ENCODE measurements at regions not wholly inside any gene's neighbourhood (a gene's known extent, or its start where the extent isn't known, plus 50 kb on each side); places are given as distances from the start of the nearest gene placed in this dataset.

DNA sequence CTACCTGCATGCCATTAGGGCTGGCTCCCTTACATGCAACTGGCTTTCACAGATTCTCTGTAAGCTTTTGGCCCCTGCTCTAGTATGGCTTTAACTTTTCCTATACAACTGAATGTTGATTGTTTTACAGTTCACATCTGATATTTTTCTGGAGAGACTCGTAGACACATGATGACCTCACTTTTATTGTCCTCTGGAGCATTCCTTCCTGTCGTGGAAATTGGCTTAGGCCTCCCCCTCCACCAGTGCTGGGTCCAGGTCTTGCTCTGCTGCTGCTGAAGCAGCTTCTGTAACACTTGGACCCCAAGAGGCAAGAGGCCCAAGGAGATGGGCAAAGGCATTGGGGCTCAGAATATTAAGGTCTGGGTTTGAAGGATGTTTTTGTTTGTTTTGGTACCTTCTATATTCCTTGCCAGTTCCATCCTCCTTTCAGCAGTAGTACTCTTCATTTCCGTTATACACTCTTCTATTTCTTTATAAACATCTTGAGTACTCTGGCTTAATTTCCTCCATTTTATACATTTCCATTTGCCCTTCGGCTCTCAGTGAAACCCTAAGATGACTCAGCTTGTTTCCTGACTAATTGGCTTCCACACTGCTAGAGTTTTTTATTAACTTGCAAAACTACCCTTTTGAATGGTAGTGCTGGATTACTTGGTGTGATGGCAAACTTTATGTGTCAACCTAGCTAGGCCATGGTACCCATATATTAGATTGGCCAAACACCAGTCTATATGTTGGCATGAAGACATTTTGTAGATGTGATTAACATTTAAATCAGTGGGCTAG is 219.8 kb downstream of the CDCA7 start:
- intact Hi-C loops (cut with DNase I; ENCODE audit: low total_unique reads), result no loop called here

GRCh38 chr2:173578404-173579107 is 223.9 kb downstream of the CDCA7 start:
- H3K27ac ChIP-seq, result no peak overlapping the region
- no peaks in the 10 kb centered on the region for H3K36me3 ChIP-seq
- no peaks in the 10 kb centered on the region for H3K9me3 ChIP-seq
- no peak overlapping the region for H3K4me3 ChIP-seq
- no peaks in the 10 kb centered on the region for H3K4me1 ChIP-seq
- TF ChIP-seq POLR2A (IDR thresholded peaks at IDR 0.05) (no peak), POLR2AphosphoS5 (IDR thresholded peaks at IDR 0.05) (no peak)
- TF ChIP-seq, protein P1, sequence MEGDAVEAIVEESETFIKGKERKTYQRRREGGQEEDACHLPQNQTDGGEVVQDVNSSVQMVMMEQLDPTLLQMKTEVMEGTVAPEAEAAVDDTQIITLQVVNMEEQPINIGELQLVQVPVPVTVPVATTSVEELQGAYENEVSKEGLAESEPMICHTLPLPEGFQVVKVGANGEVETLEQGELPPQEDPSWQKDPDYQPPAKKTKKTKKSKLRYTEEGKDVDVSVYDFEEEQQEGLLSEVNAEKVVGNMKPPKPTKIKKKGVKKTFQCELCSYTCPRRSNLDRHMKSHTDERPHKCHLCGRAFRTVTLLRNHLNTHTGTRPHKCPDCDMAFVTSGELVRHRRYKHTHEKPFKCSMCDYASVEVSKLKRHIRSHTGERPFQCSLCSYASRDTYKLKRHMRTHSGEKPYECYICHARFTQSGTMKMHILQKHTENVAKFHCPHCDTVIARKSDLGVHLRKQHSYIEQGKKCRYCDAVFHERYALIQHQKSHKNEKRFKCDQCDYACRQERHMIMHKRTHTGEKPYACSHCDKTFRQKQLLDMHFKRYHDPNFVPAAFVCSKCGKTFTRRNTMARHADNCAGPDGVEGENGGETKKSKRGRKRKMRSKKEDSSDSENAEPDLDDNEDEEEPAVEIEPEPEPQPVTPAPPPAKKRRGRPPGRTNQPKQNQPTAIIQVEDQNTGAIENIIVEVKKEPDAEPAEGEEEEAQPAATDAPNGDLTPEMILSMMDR (IDR thresholded peaks at IDR 0.05 in 8 of 11, conservative IDR thresholded peaks at IDR 0.05 in 3 of 11), result no peak
- WGBS, 5 donors, result 87 to 95% (median 90%) methylated on average over 8 of the region's 8 CpGs
- intact Hi-C loops (cut with DNase I; ENCODE audit: low total_unique reads), result no loop called here
- no peak for DNase-seq
- H3K27me3 ChIP-seq (replicated peaks in 1 of 7), result no peaks in the 10 kb centered on the region

More for the DNA sequence above, 219.8 kb downstream of the CDCA7 start:
- Histone ChIP-seq H3K27me3 (replicated peaks in 1 of 7) (peaks cover 0 to 3% (median 0%) of the 10 kb centered on the region in 7 donors), H3K4me1 (peaks cover 0 to 17% (median 3%) of the 10 kb centered on the region in 6 donors), H3K9me3 (no peaks in the 10 kb centered on the region), H3K27ac (no peak overlapping the region), H3K36me3 (no peaks in the 10 kb centered on the region), H3K4me3 (no peak overlapping the region)
- 61 to 73% (median 68%) methylated on average over 4 of the region's 4 CpGs for WGBS, 5 donors
- TF ChIP-seq POLR2A (IDR thresholded peaks at IDR 0.05) (no peak), POLR2AphosphoS5 (IDR thresholded peaks at IDR 0.05) (no peak)
- TF ChIP-seq, protein P1 (IDR thresholded peaks at IDR 0.05 in 8 of 11, conservative IDR thresholded peaks at IDR 0.05 in 3 of 11), result no peak
- no peak for DNase-seq

DNA sequence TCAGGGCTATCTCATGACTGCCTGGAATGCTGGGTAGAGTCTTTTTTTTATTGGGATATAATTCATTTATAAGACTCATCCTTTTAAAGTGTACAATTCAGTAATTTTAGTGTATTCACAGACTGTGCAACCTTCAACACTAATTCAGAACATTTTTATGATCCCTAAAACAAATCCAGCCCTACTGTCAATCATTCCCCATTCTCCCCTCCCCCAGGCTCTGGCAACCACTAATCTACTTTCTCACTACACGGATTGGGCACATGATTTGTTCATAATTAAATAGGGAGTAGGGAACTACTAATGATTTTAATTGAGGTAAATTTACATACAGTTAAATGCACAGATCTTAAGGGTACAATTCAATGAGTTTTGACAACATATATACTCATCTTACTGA is 225.7 kb downstream of the CDCA7 start:
- 74 to 92% (median 79%) methylated on average over 1 of the region's 1 CpG for WGBS, 5 donors
- intact Hi-C loops (cut with DNase I; ENCODE audit: low total_unique reads), result no loop called here
- Histone ChIP-seq H3K27me3 (replicated peaks in 1 of 7) (peaks cover 0 to 5% (median 0%) of the 10 kb centered on the region in 7 donors), H3K4me3 (no peak overlapping the region), H3K4me1 (no peaks in the 10 kb centered on the region), H3K27ac (no peak overlapping the region), H3K9me3 (no peaks in the 10 kb centered on the region), H3K36me3 (no peaks in the 10 kb centered on the region)
- TF ChIP-seq POLR2A (IDR thresholded peaks at IDR 0.05) (no peak), POLR2AphosphoS5 (IDR thresholded peaks at IDR 0.05) (no peak)
- TF ChIP-seq, protein P1 (IDR thresholded peaks at IDR 0.05 in 8 of 11, conservative IDR thresholded peaks at IDR 0.05 in 3 of 11), result no peak
- DNase-seq, result no peak

DNA sequence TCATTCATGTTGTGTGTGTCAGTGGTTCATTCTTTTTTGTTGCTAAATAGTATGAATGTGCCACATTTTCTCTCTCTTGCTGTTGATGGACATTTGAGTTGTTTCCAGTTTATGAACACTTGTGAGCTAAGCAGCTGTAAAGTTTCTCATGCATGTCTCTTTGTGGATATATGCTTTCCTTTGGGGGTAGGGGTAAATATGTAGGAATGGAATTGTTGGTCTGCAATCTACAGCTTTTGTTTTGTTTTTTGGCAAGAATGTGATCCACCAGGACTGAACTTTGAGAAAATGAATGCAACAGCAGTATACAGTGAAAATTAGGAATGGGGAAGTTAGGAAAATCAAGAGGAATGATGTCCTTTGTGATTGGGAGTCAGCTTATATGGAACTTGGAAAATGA is 226.3 kb downstream of the CDCA7 start:
- intact Hi-C loops (cut with DNase I; ENCODE audit: low total_unique reads), result no loop called here
- no peak for DNase-seq
- H3K4me1 ChIP-seq, result no peaks in the 10 kb centered on the region

More for the DNA sequence above, 226.3 kb downstream of the CDCA7 start:
- Histone ChIP-seq H3K4me3 (no peak overlapping the region), H3K27ac (no peak overlapping the region), H3K9me3 (no peaks in the 10 kb centered on the region), H3K36me3 (no peaks in the 10 kb centered on the region), H3K27me3 (replicated peaks in 1 of 7) (peaks cover 0 to 5% (median 0%) of the 10 kb centered on the region in 7 donors)
- no peak for TF ChIP-seq POLR2AphosphoS5 (IDR thresholded peaks at IDR 0.05)
- TF ChIP-seq, protein P1 (IDR thresholded peaks at IDR 0.05 in 8 of 11, conservative IDR thresholded peaks at IDR 0.05 in 3 of 11), result no peak
- no peak for TF ChIP-seq POLR2A (IDR thresholded peaks at IDR 0.05)
